GM19239 (cell line): ENCODE measurements at regions not wholly inside any gene's neighbourhood (a gene's known extent, or its start where the extent isn't known, plus 50 kb on each side); places are given as distances from the start of the nearest gene placed in this dataset.

Experiments used
- DNase-seq: peaks from one replicate; pipeline ENCODE4 v3.0.0; 2011; ENCODE audit warnings: low spot score; ENCODE audit not compliant: insufficient read length
- FAIRE-seq: peaks from 2 replicates; lab custom pipeline; 2011; peaks lifted over from hg19 to GRCh38; lab: Jason Lieb, UNC

DNA sequence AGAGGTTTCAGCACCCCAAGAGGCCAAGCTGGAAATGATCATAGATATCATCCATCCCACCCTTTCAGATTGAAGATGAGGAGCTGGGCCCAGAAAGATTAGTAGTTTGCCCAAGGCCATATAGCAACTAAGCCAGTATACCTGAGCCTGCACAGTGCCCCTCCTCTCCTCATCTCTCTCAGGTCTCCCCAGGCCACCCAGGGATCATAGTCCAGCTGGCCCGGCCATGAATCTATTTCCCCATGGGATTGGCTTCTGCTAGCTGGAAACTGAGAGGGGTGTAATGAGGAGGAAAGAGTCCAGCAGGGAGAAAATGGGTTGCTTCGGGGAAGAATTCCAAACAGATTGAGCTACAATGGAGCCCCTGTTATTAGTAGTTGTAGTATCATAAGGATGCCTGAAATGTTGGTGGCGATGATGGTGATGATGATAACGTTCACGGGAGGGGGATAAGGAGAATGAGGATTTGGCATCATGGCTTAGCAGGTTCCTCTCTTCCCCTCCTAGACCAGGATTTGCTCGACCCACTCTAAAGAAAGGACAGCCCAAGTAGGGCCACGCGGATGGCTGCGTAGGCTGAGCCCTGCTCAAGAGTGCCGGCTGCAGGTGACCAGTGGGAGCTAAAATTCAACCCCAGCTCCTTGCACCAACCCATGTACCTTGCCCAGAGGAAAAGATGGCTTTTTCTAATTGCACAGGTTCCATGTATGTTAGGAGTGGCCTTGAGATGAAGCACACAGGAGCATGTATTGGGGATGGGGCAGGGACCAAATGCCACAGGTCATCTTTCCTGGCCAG lies 117.8 kb upstream of the PJA1 start:
- FAIRE-seq (no peak), DNase-seq (no peak)

DNA sequence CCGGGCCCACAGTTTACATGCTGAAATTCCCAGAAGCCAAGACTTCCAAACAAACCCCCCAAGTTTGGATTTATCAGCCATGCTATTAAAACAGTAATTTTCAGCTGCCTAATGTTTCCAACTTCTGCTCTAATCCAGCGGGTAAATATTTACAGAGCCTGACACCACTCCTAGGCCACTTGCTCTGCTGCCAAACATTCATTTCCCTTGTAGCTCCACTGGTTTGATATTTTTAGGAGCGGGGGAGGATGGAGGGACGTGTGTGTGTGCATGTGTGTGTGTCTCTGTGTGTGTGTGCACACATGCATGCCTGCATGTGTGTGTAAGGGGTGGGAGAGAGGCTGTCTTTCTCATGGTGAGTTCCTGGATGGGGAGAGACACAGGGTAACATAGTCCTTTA lies 115.7 kb upstream of the PJA1 start:
- FAIRE-seq (no peak), DNase-seq (no peak)

DNA sequence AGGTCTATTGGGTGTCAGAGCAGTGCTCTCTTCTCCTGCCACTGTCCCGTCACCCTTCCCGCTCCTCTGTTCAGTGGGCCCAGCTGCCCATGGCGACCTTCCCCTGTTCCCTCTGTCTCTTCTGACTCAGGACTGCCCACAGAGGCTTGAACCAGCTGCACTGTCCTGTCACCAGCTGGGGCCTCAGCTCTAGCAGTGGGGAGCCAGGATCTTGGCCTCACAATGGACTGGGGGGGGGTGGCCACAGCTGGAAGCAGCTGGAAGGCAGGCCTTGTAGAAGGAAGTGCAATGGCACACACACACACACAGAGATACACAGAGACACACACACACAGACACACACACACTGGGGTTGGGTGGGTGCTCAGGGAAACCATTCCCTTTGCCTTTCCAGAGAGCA lies 114.0 kb upstream of the PJA1 start:
- FAIRE-seq: no peak
- no peak for DNase-seq

DNA sequence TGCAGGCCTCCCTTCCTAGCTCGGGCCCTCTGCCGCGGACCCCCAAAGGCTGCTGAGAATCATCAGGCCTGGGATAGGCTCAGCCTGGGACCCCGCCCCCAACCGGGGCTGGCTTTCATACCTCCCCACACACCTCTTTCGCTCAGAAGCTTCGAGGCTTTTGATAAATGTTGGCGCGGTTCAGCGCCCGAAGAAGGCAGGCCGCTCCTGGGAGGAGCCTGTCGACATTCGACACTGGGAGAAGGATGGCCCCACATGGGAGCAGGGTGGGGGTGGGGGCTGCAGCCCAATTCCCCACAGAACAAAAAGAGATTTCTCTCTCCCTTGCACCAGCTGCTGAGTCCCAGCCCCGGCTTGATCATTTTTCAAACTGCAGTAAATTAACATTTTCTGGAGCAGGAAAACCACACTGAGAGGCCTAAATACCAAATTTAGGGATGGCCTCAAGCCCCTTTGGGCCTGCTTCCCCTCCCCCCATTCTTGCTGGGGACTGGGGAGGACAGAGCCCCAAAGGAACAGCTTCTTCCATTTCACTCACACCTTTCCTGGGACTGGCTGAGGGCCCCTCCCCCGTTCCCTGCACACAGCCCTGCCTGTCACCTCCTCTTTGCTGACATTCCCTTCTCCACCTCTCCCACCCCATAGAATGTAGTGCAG lies 112.9 kb upstream of the PJA1 start:
- FAIRE-seq (no peak), DNase-seq (no peak)

DNA sequence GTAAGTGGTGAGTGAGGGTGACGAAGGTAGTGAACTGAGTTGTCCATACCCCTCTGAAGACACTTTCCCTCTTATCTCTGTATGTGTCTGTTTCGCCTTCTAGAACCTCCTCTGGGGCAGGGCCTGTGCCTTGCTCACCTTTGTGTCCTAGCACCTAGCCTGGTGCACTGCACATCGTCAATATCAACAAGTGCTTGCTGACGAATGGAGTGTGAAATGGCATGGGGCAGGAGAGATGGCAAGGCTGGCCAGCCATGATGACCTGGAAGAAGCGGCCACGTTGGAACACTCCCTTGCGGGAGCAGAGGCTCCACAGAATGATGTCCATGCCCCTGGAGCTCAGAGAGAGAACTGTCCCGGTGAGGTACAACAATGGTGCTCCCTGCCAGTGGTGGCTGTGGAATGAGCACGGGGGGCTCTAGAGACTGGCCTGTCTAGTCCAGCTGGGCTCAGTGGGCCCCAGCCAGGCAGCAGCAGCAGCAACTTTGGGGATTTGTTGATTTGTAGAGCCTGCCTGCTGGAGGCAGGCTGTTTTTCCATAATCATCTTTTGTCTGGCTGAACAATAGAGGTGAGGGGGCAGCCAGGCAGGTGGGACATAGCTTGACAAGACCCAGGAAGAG lies 112.2 kb upstream of the PJA1 start:
- FAIRE-seq: no peak
- DNase-seq: no peak

DNA sequence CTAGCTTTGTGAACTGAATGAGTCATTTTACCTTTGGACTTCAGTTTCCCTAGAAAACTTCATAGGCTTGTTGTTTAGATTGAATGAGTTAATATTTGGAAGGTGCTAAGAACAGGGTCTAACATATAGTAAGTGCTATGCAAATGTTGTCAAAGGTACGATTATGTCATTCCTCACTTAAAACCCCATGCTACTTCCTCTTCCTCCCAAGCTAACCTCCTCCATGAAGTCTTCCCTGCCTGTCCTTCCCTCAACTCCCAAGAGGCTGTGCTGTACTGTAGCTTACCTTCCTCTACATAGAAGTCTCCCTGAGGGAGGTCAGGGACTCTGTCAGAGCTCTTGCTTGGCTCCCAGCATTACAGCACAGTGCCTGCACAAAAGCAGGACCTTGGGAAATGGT lies 103.4 kb upstream of the PJA1 start:
- FAIRE-seq (no peak), DNase-seq (no peak)

DNA sequence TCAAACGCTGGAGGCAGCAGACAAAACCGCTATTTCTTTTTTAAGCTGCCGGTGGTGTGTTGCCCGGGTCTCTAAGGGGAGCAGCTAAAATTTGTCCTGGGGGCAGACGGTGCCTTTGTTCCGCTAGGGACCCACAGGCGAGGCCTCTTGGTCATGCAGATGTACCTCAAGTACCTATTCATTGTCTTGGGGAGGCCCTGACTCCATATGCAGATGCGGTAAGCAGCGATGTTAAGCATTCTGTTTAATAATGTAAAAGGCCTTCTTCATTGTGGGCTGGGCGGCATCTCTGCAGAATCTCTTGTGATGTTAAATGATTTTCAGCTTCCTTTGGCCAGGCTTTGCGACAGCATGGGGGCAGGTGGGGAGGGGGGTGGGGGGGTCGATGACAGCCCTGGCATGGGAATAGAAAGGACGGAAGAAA lies 98.9 kb upstream of the PJA1 start:
- DNase-seq: no peak
- no peak for FAIRE-seq

DNA sequence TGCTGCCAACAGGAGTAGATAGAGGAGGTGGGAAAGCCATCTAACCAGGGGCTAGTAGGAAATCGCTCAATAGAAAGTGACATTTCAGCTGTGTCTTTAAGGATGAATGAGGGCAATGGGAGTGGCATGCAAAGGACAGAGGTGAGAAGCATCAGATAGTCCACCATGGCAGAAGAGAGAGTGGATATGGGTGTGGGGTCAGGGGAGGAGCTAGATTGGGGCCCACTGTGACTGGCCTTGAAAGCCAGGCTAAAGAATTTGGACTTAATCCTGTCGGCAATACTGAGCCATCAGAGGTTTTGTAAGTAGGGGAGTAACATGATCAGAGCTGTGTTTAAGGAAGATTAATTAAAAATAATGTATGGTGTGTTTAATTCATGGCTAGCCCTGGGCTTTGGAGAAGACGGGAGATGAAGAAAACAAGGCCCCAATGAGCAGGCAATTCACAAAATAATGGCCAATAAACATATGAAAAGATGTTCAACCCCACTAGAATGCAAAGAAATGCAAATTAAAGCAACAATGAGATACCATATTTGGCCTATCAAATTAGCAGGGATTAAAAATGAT lies 98.1 kb upstream of the PJA1 start:
- DNase-seq (no peak), FAIRE-seq (no peak)

DNA sequence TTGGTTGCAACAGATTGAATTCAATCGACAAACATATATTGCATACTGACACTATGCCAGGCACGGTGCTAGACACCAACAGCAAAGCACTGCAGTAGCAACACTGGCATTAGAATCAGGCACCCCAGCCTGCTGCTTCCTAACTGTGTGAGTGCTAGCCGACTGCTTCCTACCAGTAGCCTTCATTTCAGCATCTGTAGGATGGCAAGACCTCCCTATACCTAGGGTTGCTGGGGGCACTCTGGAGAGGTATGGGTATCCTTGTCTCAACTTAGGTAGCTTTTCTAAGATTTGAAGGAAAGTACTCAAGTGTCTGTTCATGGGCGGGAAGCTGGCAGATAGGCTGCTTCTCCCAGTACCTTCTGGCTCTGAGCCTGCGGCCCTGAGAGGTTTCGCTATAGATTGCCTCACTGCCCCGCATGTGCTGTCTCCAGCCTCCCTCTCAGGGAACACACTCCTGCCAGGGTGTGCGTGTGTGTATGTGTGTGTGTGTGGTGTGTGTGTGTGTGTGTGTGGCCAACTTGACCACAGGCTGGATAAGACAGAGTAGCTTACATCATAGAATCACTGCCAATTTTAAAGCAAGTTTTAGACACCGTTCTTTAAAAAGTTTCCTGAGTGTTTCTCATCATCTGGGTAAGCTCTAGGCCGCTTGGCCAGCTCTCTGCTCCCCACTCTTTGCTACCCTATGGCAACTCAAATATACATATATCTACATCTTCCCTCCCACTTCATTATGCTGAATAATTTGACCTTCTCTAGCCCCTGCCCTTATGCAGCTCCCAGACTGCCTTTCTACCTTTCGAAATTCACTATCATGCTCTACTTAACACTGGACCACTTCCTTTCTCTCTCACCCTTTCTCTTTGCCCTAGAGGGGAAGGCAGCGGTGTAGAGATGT lies 97.0 kb upstream of the PJA1 start:
- no peak for DNase-seq
- FAIRE-seq: peak; percentile 55

DNA sequence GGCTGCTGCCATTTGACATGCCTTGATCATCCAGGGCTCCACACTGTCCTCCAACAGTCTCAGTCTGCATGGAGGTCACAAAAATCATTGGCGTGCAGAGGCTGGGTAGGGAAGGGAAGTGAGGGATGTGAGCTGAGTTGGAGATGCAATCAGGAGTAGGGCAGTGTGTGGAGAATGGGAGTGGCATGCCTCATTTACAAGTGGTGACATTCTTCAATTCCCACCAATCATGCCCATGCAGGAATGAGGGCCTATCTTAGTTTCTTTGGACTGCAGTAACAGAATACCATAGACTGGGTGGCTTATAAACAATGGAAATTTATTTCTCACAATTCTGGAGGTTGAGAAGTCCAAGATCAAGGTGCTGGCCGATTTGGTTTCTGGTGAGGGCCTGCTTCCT lies 94.9 kb upstream of the PJA1 start:
- FAIRE-seq (no peak), DNase-seq (no peak)

DNA sequence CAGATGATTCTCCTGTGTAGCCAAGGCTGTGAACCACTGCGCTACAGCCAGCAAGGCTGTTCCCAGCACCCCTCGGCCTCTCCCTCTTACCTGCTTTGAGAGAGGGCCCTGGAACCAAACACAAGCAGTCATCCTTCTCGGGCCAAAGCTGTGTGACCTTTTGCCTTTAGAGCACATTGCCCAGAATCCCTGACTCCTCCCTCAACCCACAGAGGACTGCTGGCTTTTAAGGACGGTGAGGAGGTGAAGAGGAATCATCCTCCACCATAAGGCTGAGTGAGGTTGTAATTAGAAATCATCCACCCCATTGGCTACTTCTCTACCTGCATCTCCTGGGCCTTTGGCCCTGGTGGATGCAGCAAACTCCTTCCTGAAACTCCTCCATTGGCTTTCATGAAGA lies 93.6 kb upstream of the PJA1 start:
- FAIRE-seq (no peak), DNase-seq (no peak)

DNA sequence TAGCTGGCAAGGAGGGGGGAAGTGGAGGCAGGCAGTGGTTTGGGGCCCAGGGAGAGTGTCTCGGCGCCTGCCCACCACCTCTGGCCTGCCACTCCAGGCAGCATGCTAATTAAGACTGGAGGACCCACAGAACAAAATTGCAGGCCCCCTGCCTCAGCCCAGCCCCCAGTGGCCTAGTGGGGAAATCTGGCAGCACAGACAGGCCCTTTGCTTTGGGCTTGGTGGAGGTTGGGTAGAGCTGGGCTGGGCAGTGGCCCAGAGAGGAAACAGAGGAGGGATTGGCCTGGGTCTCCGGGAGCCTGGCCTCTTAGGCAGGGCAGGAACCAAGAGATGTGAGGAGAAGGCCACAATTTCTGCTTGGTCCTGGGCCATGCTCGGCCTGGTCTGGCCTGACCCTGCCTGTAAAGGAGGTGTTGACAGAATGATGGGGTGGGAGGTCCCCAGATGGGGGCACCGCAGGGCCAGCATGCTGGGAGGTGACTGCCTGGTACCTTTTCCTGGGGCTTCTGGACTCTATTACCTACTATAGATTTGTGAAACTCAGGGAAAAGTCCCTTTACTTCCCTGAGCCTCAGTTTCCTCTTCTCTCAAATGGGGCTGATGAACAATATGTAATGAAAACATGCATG lies 92.4 kb upstream of the PJA1 start:
- no peak for FAIRE-seq
- DNase-seq: no peak

DNA sequence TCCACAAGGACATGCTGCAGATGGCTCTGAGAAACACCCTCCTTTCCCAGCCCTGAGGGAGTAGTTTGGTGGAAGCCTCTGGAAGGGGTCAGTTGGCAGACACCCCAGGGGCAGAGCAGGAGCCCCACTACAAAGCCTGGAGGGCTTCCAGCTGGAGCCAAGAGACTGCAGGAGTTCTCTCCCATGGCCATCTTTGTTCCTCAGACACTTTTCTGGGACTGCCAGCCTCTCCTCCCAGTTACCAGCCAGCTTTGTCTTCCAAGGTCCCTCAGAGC lies 91.0 kb upstream of the PJA1 start:
- no peak for DNase-seq
- FAIRE-seq: no peak

DNA sequence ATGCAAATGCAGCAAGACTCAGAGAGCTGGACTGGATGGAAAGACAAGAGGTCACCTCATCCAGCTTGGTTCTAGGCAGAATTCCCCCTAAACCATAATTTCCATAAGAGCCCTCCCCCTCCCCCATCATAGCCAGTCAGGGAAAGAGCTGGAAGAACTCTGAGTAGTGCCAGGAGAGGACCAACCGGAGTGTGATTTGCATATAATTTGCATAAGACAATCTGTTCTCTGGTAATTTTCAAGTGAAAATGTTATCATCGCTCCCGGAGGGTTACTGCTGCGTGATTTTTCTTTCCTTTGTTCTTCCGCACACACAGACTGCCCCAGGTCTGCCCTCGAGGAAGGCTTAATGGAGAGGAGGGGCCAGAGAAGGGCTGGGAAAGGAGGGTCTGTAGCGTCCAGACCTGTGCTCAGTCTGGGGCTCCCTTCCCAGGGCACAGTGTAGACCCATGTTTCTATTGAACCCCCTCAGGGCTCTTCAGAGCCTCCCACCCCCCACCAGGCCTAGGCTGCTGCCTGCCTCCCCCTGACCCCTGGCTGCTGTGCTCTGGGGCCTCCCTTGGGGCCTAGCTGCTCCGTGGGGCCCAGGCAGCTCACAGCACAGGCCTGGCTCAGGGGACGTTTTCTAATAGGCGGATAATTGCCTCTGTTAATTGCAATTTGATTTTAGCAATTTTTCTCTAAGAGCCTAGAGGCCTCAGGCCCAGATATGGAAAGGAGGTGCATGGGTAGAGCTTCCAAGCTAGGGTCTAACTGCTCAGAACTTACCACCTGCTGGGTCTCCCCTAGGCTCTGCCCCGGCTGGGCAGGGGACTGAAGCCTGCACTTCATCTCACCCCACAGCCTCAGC lies 90.4 kb upstream of the PJA1 start:
- FAIRE-seq: no peak
- no peak for DNase-seq

DNA sequence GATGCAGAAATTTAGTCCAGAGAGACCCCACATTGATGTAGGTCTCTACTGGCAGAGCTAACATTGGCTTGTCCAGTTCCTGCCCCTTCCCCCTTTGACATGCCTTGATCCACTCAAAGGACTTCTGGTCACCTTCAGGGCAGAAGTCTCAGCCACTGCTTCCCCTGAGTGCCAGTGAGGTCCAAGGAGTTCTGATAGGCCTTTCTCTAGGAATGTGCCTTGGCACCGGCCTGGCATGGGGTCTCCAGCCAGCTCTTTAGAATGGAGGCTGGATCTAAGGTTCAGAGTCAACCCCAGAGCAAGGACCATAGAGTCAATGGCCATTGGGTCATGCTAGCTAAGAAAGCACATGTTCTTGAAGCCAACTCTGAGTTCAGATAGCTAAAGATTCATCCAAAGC lies 88.6 kb upstream of the PJA1 start:
- FAIRE-seq: no peak

DNA sequence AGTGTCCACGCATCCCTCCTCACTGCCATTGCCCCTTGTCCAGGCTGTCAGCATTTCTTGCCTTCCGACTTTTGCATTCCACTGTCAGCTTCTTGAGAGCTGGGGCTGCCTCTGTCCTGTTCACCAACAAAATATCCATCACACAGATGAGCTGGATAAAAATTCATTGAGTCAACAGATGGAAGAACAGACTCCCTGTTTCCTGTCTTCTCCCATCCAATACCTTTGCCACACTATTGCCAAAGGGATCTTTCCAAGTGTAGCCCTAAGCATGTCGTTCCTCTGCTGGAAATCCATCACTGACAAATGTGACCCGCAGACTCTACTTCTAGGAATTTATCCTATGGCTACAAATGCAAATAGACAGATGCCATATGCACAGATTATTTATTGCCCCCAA lies 78.0 kb upstream of the PJA1 start:
- no peak for FAIRE-seq
- DNase-seq: no peak

More for the DNA sequence above, 88.6 kb upstream of the PJA1 start:
- DNase-seq: no peak

DNA sequence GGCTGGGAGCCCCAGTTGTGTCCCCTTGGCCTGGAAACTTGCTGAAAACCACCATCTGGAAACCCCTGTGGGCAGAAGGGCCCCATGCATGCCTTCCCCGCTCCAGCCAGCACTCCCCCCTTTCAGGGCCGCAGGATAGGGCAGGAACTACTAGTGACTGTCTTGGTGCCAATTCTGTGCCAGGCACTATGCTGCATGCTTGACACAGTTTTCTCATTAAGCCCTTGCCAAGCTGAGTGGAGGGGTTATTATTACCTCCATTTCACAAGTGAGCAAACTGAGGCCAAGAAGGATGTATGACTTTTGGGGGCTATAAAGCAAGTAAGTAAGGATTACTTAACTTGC lies 73.6 kb upstream of the PJA1 start:
- FAIRE-seq (no peak), DNase-seq (no peak)

DNA sequence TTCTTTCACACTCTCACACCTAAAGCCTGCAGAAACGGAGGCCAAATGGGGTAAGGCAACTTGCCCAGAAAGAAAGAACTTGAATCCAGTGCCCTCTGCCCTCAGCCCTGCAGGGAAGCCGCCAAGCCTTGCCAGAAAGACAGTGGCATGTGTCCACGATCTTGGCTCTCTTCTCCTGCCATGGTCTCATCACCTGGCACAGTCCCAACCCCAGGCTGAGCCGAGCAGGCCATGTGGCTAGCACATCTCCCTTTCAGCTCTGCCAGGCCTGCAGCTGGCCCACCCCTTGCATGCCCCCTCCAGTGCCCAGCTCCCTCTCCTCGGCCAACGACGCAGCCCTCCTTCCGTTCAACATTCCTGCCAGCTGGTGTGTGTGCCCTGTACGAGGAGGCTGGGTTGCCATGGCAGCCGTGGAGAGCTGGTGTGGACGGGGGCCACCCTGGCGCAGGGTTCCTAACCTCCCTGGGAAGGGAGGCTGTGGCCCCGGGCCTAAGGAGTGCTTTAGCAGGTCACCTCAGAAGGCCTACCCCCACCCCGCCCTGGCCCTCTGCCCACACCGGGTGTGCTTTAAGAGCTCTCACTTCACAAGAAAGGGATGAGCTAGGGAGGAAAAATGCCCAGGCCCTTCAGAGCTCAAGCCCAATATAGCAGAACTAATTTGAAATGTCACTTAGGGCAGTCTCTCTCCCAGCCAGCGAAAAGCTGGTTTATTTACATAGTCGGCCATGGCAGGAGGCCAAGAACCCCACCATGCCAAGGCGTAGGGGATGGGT lies 73.0 kb upstream of the PJA1 start:
- no peak for FAIRE-seq
- no peak for DNase-seq

DNA sequence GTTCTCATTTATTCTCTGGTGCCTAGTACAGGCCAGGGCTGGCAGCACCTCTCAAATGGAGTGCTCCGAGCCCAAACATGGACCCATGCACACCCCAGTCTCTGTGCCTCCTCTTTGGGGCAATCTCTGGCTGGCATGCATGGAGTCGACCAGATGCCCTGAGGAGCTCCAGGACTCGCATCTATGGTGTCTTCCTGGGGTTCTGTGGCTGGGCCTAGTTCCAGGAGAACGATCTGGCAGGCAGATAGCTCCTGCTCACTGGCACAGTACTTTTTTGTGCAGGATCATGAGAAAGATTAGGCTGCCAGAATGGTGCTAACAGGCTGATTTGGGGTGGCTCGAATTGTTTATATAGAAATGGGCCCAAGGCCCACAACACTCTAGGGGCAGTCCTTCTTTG lies 72.0 kb upstream of the PJA1 start:
- no peak for DNase-seq
- FAIRE-seq: no peak
